NB4 (cell line): ENCODE measurements at regions not wholly inside any gene's neighbourhood (a gene's known extent, or its start where the extent isn't known, plus 50 kb on each side); places are given as distances from the start of the nearest gene placed in this dataset.

Experiments
- DNase-seq: peaks from one replicate; pipeline ENCODE4 v3.0.0; 2010; ENCODE audit warnings: low read depth
- H3K4me3 ChIP-seq: one replicate; pipeline ENCODE4 v1.5.1; 2011; ENCODE audit warnings: mild to moderate bottlenecking, low read depth, low read length, moderate library complexity
- CTCF ChIP-seq: IDR thresholded peaks from one replicate; pipeline ENCODE4 v1.5.1; 2012; ENCODE audit warnings: low read depth, low read length
- MAX ChIP-seq: IDR thresholded peaks from 2 replicates; pipeline ENCODE4 v1.6.1; 2011; ENCODE audit warnings: low read depth, low read length
- MYC ChIP-seq: IDR thresholded peaks from 2 replicates; pipeline ENCODE4 v1.6.1; 2011; ENCODE audit warnings: low read depth, low read length
- POLR2A ChIP-seq: IDR thresholded peaks from 2 replicates; pipeline ENCODE4 v1.6.1; 2011; ENCODE audit warnings: mild to moderate bottlenecking; ENCODE audit not compliant: insufficient read length; ENCODE audit errors: extremely low read depth

DNA sequence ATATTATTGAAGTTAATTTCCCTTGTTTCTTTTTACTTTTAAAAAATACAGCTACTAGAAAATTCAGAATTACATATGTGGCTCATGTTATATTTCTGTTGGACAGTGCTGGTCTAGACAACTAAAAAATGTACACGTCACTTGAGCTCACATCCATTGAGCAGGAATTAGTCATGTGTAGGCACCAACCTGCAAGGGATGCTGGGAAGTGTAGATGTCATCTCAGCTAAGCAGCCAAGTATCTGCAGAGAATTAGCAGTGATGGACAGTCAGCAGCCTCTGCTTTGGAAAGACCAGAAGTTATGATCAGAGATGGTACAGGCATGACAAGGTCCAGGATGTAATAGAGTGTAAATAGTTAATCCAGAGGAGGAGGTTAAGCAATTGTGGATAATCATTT, 87.1 kb upstream of the HS3ST2 start:
- DNase-seq: no peak
- TF ChIP-seq MAX (no peak), CTCF (no peak), POLR2A (no peak), MYC (no peak)
- H3K4me3 ChIP-seq: no peak overlapping the region

GRCh38 chr16:22727285-22728166, 86.4 kb upstream of the HS3ST2 start:
- H3K4me3 ChIP-seq: no peak overlapping the region
- TF ChIP-seq CTCF (no peak), MYC (no peak), POLR2A (no peak), MAX (no peak)
- DNase-seq: no peak

DNA sequence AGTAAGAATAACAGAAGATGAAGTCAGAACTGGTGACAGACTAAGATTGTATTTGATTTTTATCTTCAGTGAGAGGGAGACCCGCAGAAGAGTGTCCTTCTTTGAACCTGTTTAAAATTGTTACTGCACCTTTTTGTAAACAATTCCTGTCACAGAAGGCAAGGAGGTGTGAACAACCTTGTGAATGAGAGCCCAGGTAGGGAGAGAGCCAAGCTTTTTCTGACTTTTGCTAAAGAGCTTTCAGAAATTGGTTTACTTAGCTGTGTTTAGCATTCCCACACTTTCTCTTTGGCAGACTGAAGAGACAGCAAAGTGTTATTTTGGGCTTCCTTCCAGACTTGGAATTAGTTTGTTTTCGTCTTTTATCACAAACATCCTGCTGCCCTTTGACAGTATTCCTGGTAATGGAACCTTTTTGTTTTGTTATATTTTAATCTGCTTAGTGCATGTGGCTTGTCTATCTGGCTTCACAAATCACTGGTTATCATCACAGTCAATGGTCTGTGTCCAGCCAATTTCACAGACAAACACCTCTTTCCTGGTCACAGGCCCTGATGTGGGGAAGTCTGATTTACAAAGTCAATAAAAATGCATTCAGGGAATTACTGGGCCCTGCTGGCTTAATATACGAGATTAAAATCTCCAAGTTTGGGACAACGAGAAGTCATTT, 85.7 kb upstream of the HS3ST2 start:
- TF ChIP-seq CTCF (no peak), POLR2A (no peak), MYC (no peak), MAX (no peak)
- no peak overlapping the region for H3K4me3 ChIP-seq

GRCh38 chr16:22732400-22732799, 81.6 kb upstream of the HS3ST2 start:
- TF ChIP-seq MAX (no peak), CTCF (no peak), MYC (no peak), POLR2A (no peak)
- H3K4me3 ChIP-seq: no peak overlapping the region
- peak; percentile 10 for DNase-seq

More for the DNA sequence above, 85.7 kb upstream of the HS3ST2 start:
- DNase-seq: no peak

DNA sequence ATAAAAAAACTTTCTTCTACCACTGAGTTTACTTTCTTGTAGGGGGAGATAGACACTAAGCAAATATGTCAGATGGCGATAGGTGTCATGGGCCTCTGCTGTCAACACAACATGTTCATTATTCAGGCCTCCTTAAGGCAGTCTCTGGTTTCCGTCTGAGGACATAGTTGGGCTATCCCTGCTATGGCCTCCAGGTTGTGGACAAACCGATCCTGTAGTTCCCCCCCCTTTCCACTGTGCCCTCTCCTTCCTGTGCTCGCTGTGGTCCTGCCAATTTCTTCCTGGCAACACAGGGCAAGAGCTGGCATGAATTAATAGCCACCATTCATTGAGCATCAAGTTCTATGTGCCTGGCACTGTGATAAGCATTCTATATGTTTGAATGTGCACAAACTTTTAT, 81.0 kb upstream of the HS3ST2 start:
- no peak overlapping the region for H3K4me3 ChIP-seq
- DNase-seq: no peak
- no peak for TF ChIP-seq POLR2A
- TF ChIP-seq CTCF: no peak
